ENCODE measurements at regions not wholly inside any gene's neighbourhood (a gene's known extent, or its start where the extent isn't known, plus 50 kb on each side); places are given as distances from the start of the nearest gene placed in this dataset.

- no peaks in the 10 kb centered on the region for H3K4me1 ChIP-seq (ENCODE audit: control insufficient read depth in 3 of 3, insufficient read depth in 2 of 3, low read depth in 1 of 3, low read length in 2 of 3)
- no peaks in the 10 kb centered on the region for H3K36me3 ChIP-seq (ENCODE audit: control insufficient read depth in 3 of 3, insufficient read depth in 2 of 3, low read depth in 1 of 3, low read length in 3 of 3)
- no peak for FAIRE-seq
- no peak overlapping the region for H3K4me3 ChIP-seq (ENCODE audit: low read depth in 1 of 3, low read length in 3 of 3)
- H3K27me3 ChIP-seq (ENCODE audit: control insufficient read depth in 3 of 3, insufficient read depth in 3 of 3, low read length in 3 of 3), result no peaks in the 10 kb centered on the region
- no peak overlapping the region for H3K27ac ChIP-seq (ENCODE audit: low read depth in 1 of 3, low read length in 2 of 3)
- no peaks in the 10 kb centered on the region for H3K9me3 ChIP-seq (ENCODE audit: control insufficient read depth in 2 of 2, insufficient read depth in 1 of 2, low read depth in 1 of 2, low read length in 1 of 2)
- DNase-seq, result no peak
- WGBS, 3 donors, result 54 to 71% (median 71%) methylated on average over 4 of the region's 4 CpGs
Measured at GRCh38 chr16:55964923-55965475, 89.8 kb upstream of the CES5A start.

- WGBS, 3 donors, result 56 to 62% (median 59%) methylated on average over 5 of the region's 5 CpGs
- FAIRE-seq (no peak), DNase-seq (no peak)
Measured at GRCh38 chr16:55955845-55956244, 80.7 kb upstream of the CES5A start.

GRCh38 chr16:55955424-55955823 is 80.3 kb upstream of the CES5A start:
- Histone ChIP-seq H3K4me1 (ENCODE audit: control insufficient read depth in 3 of 3, insufficient read depth in 2 of 3, low read depth in 1 of 3, low read length in 2 of 3) (no peaks in the 10 kb centered on the region), H3K9me3 (ENCODE audit: control insufficient read depth in 2 of 2, insufficient read depth in 1 of 2, low read depth in 1 of 2, low read length in 1 of 2) (no peaks in the 10 kb centered on the region), H3K4me3 (ENCODE audit: low read depth in 1 of 3, low read length in 3 of 3) (no peak overlapping the region), H3K27ac (ENCODE audit: low read depth in 1 of 3, low read length in 2 of 3) (peak overlapping the region in 1 of 3 donors; percentile 33), H3K27me3 (ENCODE audit: control insufficient read depth in 3 of 3, insufficient read depth in 3 of 3, low read length in 3 of 3) (no peaks in the 10 kb centered on the region), H3K36me3 (ENCODE audit: control insufficient read depth in 3 of 3, insufficient read depth in 2 of 3, low read depth in 1 of 3, low read length in 3 of 3) (no peaks in the 10 kb centered on the region)
- no peak for DNase-seq
- WGBS, 3 donors, result 76 to 86% (median 81%) methylated on average over 4 of the region's 4 CpGs
- no peak for FAIRE-seq

More at GRCh38 chr16:55955845-55956244, 80.7 kb upstream of the CES5A start:
- Histone ChIP-seq H3K27me3 (ENCODE audit: control insufficient read depth in 3 of 3, insufficient read depth in 3 of 3, low read length in 3 of 3) (no peaks in the 10 kb centered on the region), H3K27ac (ENCODE audit: low read depth in 1 of 3, low read length in 2 of 3) (no peak overlapping the region), H3K4me3 (ENCODE audit: low read depth in 1 of 3, low read length in 3 of 3) (no peak overlapping the region), H3K4me1 (ENCODE audit: control insufficient read depth in 3 of 3, insufficient read depth in 2 of 3, low read depth in 1 of 3, low read length in 2 of 3) (no peaks in the 10 kb centered on the region), H3K36me3 (ENCODE audit: control insufficient read depth in 3 of 3, insufficient read depth in 2 of 3, low read depth in 1 of 3, low read length in 3 of 3) (no peaks in the 10 kb centered on the region), H3K9me3 (ENCODE audit: control insufficient read depth in 2 of 2, insufficient read depth in 1 of 2, low read depth in 1 of 2, low read length in 1 of 2) (no peaks in the 10 kb centered on the region)

GRCh38 chr16:55954906-55955305 is 79.7 kb upstream of the CES5A start:
- DNase-seq, result no peak
- no peak overlapping the region for H3K27ac ChIP-seq (ENCODE audit: low read depth in 1 of 3, low read length in 2 of 3)
- H3K9me3 ChIP-seq (ENCODE audit: control insufficient read depth in 2 of 2, insufficient read depth in 1 of 2, low read depth in 1 of 2, low read length in 1 of 2), result no peaks in the 10 kb centered on the region
- no peak overlapping the region for H3K4me3 ChIP-seq (ENCODE audit: low read depth in 1 of 3, low read length in 3 of 3)
- no peaks in the 10 kb centered on the region for H3K36me3 ChIP-seq (ENCODE audit: control insufficient read depth in 3 of 3, insufficient read depth in 2 of 3, low read depth in 1 of 3, low read length in 3 of 3)
- no peaks in the 10 kb centered on the region for H3K27me3 ChIP-seq (ENCODE audit: control insufficient read depth in 3 of 3, insufficient read depth in 3 of 3, low read length in 3 of 3)
- FAIRE-seq, result no peak
- WGBS, 3 donors, result 50 to 80% (median 71%) methylated on average over 2 of the region's 2 CpGs
- no peaks in the 10 kb centered on the region for H3K4me1 ChIP-seq (ENCODE audit: control insufficient read depth in 3 of 3, insufficient read depth in 2 of 3, low read depth in 1 of 3, low read length in 2 of 3)

GRCh38 chr16:55949518-55949917 is 74.3 kb upstream of the CES5A start:
- WGBS, 3 donors, result 57 to 72% (median 58%) methylated on average over 1 of the region's 1 CpG
- Histone ChIP-seq H3K4me1 (ENCODE audit: control insufficient read depth in 3 of 3, insufficient read depth in 2 of 3, low read depth in 1 of 3, low read length in 2 of 3) (no peaks in the 10 kb centered on the region), H3K27me3 (ENCODE audit: control insufficient read depth in 3 of 3, insufficient read depth in 3 of 3, low read length in 3 of 3) (no peaks in the 10 kb centered on the region), H3K4me3 (ENCODE audit: low read depth in 1 of 3, low read length in 3 of 3) (no peak overlapping the region), H3K9me3 (ENCODE audit: control insufficient read depth in 2 of 2, insufficient read depth in 1 of 2, low read depth in 1 of 2, low read length in 1 of 2) (no peaks in the 10 kb centered on the region), H3K36me3 (ENCODE audit: control insufficient read depth in 3 of 3, insufficient read depth in 2 of 3, low read depth in 1 of 3, low read length in 3 of 3) (no peaks in the 10 kb centered on the region), H3K27ac (ENCODE audit: low read depth in 1 of 3, low read length in 2 of 3) (no peak overlapping the region)
- FAIRE-seq, result no peak
- DNase-seq, result no peak

GRCh38 chr16:55948230-55948629 is 73.1 kb upstream of the CES5A start:
- FAIRE-seq (no peak), DNase-seq (no peak)
- Histone ChIP-seq H3K4me1 (ENCODE audit: control insufficient read depth in 3 of 3, insufficient read depth in 2 of 3, low read depth in 1 of 3, low read length in 2 of 3) (no peaks in the 10 kb centered on the region), H3K4me3 (ENCODE audit: low read depth in 1 of 3, low read length in 3 of 3) (no peak overlapping the region), H3K36me3 (ENCODE audit: control insufficient read depth in 3 of 3, insufficient read depth in 2 of 3, low read depth in 1 of 3, low read length in 3 of 3) (no peaks in the 10 kb centered on the region), H3K27me3 (ENCODE audit: control insufficient read depth in 3 of 3, insufficient read depth in 3 of 3, low read length in 3 of 3) (peaks cover 0 to under 1% (median 0%) of the 10 kb centered on the region in 3 donors), H3K9me3 (ENCODE audit: control insufficient read depth in 2 of 2, insufficient read depth in 1 of 2, low read depth in 1 of 2, low read length in 1 of 2) (no peaks in the 10 kb centered on the region), H3K27ac (ENCODE audit: low read depth in 1 of 3, low read length in 2 of 3) (no peak overlapping the region)
- 7 to 16% (median 13%) methylated on average over 6 of the region's 6 CpGs for WGBS, 3 donors

GRCh38 chr16:55947366-55947765 is 72.2 kb upstream of the CES5A start:
- H3K27me3 ChIP-seq (ENCODE audit: control insufficient read depth in 3 of 3, insufficient read depth in 3 of 3, low read length in 3 of 3), result peaks cover 0 to 2% (median 0%) of the 10 kb centered on the region in 3 donors
- H3K36me3 ChIP-seq (ENCODE audit: control insufficient read depth in 3 of 3, insufficient read depth in 2 of 3, low read depth in 1 of 3, low read length in 3 of 3), result no peaks in the 10 kb centered on the region
- no peaks in the 10 kb centered on the region for H3K9me3 ChIP-seq (ENCODE audit: control insufficient read depth in 2 of 2, insufficient read depth in 1 of 2, low read depth in 1 of 2, low read length in 1 of 2)
- no peak overlapping the region for H3K4me3 ChIP-seq (ENCODE audit: low read depth in 1 of 3, low read length in 3 of 3)
- DNase-seq (no peak), FAIRE-seq (no peak)
- H3K27ac ChIP-seq (ENCODE audit: low read depth in 1 of 3, low read length in 2 of 3), result no peak overlapping the region
- 25 to 35% (median 32%) methylated on average over 1 of the region's 1 CpG for WGBS, 3 donors
- H3K4me1 ChIP-seq (ENCODE audit: control insufficient read depth in 3 of 3, insufficient read depth in 2 of 3, low read depth in 1 of 3, low read length in 2 of 3), result no peaks in the 10 kb centered on the region

- Histone ChIP-seq H3K4me3 (ENCODE audit: low read depth in 1 of 3, low read length in 3 of 3) (no peak overlapping the region), H3K27me3 (ENCODE audit: control insufficient read depth in 3 of 3, insufficient read depth in 3 of 3, low read length in 3 of 3) (peaks cover 0 to 2% (median 0%) of the 10 kb centered on the region in 3 donors), H3K36me3 (ENCODE audit: control insufficient read depth in 3 of 3, insufficient read depth in 2 of 3, low read depth in 1 of 3, low read length in 3 of 3) (no peaks in the 10 kb centered on the region), H3K4me1 (ENCODE audit: control insufficient read depth in 3 of 3, insufficient read depth in 2 of 3, low read depth in 1 of 3, low read length in 2 of 3) (no peaks in the 10 kb centered on the region), H3K9me3 (ENCODE audit: control insufficient read depth in 2 of 2, insufficient read depth in 1 of 2, low read depth in 1 of 2, low read length in 1 of 2) (no peaks in the 10 kb centered on the region), H3K27ac (ENCODE audit: low read depth in 1 of 3, low read length in 2 of 3) (no peak overlapping the region)
- 31 to 50% (median 45%) methylated on average over 8 of the region's 8 CpGs for WGBS, 3 donors
- DNase-seq, result peak; percentile 37 to 54
- no peak for FAIRE-seq
Measured at GRCh38 chr16:55944377-55944802, 69.2 kb upstream of the CES5A start.

GRCh38 chr16:55943267-55943666 is 68.1 kb upstream of the CES5A start:
- H3K27me3 ChIP-seq (ENCODE audit: control insufficient read depth in 3 of 3, insufficient read depth in 3 of 3, low read length in 3 of 3), result peaks cover 0 to 2% (median 0%) of the 10 kb centered on the region in 3 donors
- H3K4me3 ChIP-seq (ENCODE audit: low read depth in 1 of 3, low read length in 3 of 3), result no peak overlapping the region
- no peak overlapping the region for H3K27ac ChIP-seq (ENCODE audit: low read depth in 1 of 3, low read length in 2 of 3)
- no peaks in the 10 kb centered on the region for H3K9me3 ChIP-seq (ENCODE audit: control insufficient read depth in 2 of 2, insufficient read depth in 1 of 2, low read depth in 1 of 2, low read length in 1 of 2)
- no peaks in the 10 kb centered on the region for H3K36me3 ChIP-seq (ENCODE audit: control insufficient read depth in 3 of 3, insufficient read depth in 2 of 3, low read depth in 1 of 3, low read length in 3 of 3)
- H3K4me1 ChIP-seq (ENCODE audit: control insufficient read depth in 3 of 3, insufficient read depth in 2 of 3, low read depth in 1 of 3, low read length in 2 of 3), result no peaks in the 10 kb centered on the region
- no peak for DNase-seq
- FAIRE-seq, result no peak
- WGBS, 3 donors, result 51 to 65% (median 57%) methylated on average over 4 of the region's 4 CpGs

All from small intestine (tissue), 7 donors.